HG02798 (cell line): ENCODE measurements at regions not wholly inside any gene's neighbourhood (a gene's known extent, or its start where the extent isn't known, plus 50 kb on each side); places are given as distances from the start of the nearest gene placed in this dataset.
A peak's percentile ranks its signal among the peaks of the same experiment; 100 is the strongest.

Experiments
- ATAC-seq: cut with Tn5 transposase; IDR thresholded peaks from one replicate; pipeline ENCODE4 v1.9.1; 2021; ENCODE audit warnings: mild to moderate bottlenecking; ENCODE audit not compliant: unreplicated experiment, poor library complexity

DNA sequence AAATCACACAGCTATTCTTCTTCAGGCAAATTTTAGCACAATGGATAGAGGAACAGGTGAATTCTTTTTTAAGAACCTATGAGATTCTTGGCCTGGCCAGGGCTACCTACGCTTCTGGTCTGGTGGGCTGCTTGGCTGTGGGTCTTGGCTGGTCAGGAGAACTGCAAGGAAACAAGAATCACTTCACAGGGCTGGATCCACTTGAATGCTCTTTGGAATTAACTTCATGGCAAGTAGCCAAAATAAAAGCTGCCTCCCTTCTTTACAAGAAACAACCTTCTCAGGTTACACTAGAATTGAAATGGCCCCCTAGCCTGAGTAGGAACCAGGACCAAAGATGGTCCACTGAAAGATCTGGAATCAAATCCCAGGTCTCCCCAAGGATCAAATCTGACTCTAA lies 519.1 kb downstream of the IQCM start:
- no peak for ATAC-seq

DNA sequence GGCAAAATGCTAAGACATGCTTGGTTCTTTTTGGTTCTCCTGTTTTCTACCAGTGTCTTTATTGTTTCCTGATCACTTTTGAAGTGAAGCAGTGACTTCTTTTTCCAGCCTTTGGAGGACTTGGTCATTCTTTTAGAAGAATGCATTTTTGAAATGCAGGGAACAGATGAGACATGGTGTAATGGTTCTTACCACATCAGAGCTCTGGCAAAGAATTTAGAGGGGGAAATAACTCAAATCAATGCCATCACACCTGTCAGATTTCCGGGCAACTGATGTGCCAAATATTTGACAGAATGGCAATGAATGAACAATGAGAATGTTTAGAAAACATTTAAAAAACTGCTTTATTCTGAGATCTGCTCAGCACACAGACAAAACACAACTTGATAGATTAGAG lies 519.6 kb downstream of the IQCM start:
- ATAC-seq, result no peak

DNA sequence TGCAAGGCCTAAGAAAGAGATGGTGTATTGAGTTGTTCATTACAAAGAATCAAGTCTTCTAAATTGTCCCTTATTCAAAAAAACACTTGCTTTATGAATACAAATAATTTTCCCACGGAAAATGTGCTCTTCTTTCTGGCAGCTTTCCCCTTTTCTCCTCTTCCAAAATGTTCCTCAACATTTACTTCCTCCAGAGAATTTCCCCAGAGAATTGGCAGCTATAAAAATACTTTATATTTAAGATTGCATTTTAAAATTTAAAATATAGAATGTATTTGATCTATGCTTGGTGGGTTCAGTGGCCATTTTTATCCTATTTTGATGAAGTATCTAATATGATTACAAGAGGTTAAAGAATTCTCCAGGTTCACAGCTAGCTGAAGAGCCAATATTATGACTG lies 521.0 kb downstream of the IQCM start:
- no peak for ATAC-seq

DNA sequence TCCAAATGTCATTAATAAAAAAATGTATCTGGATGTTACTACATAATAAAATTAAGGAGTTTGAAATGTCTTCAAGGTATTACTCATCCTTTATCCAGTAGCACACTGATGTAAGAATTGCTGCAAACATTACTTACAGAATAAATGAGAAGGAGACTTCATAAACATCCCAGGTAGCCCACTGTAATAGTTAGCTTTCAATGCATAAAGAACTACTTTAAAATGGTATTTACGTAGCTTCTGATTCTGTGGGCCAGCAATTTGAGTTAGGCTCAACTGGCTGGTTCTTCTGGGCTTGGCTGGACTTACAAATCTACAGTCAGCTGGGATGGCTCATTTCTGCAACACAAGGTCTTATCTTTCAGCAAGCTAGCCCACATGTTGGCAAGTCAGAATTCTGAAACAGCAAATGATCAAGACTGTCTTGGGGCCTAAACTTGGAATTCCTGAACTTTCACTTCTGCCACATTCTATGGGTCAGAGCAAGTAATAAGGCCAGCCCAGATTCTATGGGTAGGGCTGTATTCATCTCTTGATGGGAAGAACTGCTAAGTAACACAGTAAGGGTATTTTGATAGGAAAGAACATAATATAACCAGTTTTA lies 522.5 kb downstream of the IQCM start:
- no peak for ATAC-seq

DNA sequence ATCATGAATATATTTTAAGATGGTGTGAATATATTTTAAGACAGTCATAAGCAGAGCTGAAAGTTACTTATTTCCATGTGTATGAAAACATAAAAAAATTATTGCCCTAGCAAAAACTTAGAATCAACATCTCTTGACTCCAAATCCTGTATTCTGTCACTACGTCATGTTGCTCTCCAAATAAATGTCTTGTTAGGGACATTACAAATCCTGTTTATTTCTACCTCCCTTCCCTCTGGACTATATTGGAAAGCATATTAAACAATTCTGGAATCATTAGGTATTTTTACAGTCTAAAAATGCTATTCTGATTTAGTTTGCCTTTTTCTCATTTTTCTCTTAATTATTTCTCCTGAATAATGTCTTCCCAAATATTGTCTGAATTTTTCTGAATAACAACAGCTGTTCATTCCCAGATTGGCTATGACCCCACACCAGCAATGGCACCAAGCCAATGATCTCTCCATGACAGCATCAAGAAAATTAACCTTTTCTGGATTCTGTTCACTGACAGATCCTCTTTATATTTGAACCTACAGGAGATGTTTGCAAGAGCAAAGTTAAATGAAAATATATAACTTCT lies 523.1 kb downstream of the IQCM start:
- no peak for ATAC-seq

DNA sequence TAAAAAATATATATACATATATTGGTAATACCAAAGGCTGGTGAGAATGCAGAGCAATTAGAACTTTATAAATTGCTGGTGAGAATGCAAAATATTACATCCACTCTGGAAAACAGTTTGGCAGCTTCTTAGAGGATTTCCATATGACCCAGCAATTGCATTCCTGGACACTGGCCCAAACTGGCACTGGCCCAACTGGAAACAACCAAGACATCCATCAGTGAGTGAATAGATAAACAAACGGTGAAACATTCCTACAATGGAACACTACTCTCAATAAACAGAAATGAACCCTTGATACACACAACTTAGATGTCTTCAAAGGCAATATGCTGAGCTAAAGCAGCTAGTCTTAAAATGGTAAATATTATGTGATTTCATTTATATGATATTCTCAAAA lies 524.2 kb downstream of the IQCM start:
- ATAC-seq, result no peak

DNA sequence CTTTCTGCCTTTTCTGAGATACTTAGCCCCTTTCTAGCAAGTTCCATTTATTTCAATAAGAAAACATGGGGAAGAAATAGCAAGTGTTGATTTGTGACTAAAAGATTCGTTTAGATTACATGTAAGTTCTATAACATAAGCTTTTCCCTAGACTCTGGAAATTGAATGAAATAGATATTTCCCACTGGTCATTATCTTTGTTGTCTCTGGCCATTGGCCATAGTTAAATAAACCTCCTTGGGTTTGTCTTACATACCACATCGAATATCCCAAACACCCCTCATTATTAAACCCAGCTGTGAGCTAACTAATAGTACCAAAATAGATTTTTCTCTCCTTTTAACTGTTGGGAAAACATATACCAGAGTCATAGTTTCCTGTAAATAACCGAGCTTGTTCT lies 534.8 kb downstream of the IQCM start:
- no peak for ATAC-seq

DNA sequence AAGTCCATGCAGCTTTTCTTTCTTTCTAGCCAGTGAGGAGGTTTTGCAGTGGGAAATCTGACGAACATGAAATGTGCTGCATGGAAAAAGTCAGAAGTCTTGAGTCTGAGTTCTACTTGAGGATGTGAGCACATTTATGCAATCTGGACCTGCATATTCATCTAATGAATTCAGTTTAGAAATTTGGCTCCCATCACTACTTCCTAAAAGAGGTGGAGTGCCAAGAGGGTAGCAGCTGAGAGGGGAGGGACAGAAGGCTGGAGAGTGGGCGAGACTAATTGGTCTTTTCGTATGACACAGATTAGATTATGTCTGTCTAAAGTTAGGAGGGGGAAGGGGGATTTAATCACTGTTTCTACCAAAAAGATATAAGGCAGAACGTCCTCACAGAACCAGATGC lies 535.9 kb downstream of the IQCM start:
- no peak for ATAC-seq

DNA sequence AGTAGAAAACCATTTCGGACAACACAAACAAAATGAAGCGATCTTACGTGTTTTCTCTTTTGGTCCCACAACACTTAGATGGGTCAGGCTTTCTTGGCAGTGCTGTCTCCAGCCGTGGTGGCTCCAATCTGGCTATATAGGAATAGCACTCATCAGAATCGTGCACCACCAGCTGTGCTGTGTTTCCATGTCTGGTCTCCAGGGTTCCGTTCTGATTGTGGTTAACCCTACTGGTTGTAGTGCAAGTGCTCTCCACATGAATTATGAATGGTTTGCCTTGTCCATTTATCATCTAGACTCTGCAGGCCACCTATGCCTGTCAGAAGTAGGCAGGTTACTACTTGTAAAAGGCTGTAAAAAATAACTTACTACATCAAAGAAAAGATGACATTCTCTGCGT lies 536.3 kb downstream of the IQCM start:
- ATAC-seq, result no peak

DNA sequence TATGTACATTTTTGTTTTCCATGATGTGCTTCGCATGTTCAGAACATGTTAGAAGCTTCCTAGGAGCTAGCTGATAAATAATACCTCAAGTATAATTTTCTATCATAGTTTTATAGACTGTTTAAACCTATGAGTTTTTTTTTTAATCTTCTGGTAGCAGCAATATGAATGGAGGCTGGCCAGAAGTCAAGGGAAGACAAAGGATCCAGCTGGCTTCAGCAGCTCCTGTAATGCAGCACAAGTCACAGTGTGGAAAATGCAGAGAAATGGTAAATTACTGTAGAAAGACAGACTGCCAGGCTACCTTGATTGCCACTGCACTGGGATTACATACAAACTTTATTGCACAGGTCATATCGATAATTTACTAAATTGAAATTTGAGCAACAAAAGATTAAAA lies 537.9 kb downstream of the IQCM start:
- no peak for ATAC-seq

DNA sequence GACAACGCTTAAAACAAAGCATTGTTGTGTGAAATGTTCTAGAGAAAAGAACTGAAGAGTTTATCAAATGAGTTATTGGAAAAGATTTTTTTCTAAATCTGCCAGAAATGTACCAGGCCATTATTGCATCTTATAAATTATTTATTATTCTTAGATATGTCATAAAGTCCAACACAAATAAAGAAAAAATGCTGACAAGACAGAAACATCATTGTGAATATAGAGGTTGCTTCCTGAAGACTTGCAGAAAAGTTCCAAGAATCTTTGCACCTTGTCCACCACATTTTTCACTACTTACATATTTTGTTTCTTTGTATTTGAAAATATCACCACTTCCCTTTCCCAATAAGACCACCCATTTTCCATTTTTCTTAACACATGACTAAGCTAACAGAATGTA lies 545.8 kb downstream of the IQCM start:
- no peak for ATAC-seq

DNA sequence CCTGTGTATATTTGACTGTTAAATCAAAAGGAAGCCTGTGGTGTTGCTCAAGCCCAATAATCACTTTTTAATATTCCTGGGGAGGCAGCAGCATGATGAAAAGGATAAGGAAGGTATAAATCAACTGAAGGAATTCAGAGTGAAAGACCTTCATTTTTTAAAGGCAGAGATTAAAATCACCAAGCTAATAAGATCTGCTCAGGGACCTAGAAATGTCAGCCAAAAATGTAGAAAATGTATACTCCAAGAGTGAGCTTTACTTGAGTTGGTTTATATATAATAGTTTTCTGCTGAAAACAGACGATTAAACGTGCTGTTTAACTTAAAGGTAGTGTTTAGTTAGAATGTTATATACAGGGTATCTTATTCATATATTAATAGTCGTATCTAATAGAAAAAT lies 549.3 kb downstream of the IQCM start:
- ATAC-seq, result no peak

DNA sequence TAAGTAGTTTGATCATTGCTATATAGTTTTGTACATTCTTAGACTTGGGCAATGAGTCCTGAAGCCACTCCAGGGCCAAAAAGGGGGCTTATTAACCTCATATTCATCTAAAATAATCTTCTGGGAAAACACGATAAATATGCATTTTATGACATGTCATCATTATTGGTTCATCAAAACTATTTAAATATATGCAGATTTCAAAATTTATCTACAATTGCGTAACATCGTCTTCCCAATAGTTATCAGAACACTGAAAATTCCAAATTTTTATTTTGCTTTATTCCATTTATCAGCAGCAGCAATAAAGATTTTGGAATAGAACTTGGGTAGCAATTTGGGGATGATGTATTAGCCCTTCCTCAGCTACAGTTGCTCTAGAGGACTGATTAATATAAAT lies 550.0 kb downstream of the IQCM start:
- no peak for ATAC-seq

DNA sequence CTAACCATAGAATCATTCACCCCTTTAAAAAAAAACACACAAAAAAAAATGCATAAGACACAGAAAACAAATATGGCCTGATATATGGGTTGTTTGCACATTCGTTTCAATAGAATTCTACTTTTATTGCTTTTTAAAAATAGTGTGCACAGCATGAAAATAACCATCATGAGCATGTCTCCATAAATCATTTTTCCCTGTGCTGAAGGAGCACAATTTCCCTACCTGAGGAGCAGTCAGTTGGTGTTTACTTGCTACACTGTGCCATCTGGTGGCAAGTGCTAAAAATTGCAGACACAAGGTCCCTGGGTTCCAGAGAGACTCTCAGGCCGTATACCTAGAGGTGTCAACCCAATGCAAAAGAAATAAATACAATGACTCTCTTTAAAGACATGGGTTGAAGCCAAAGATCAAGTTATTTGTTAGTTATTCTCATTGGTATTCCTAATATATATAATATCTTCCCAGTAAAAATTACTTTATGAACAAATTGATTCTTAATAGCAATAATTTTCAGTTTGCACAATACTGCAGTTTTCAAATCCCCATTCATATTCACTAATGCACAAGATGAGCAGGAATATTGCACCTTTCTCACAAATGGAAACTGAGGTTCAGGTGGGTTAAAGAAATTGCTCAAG lies 551.4 kb downstream of the IQCM start:
- ATAC-seq, result peak; percentile 93

DNA sequence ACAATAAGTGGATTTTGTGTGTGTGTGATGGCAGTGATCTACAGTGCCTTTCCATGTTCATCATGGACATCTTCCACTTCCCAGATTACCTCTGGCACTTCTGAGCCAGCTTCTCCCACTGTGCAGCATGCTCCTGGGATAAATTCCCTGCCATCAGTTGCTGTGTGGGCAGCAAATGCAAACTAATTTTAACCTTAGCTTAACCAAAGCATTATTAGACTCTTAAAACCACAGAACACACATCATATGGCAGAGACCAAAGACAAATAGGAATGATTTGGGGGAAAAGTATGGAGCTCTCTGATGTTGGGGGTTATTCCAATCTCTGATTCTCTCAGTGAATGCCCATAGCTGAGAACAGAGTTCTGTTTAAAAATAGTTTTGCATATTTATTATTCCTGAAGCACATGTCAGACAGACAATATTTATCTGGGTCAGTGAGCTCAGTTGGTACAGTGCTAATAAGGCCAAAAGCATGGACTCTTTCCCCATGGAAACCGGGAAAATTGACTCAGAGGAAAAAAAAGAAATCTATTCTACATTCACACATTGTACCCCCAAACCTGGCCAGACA lies 567.4 kb downstream of the IQCM start:
- no peak for ATAC-seq

DNA sequence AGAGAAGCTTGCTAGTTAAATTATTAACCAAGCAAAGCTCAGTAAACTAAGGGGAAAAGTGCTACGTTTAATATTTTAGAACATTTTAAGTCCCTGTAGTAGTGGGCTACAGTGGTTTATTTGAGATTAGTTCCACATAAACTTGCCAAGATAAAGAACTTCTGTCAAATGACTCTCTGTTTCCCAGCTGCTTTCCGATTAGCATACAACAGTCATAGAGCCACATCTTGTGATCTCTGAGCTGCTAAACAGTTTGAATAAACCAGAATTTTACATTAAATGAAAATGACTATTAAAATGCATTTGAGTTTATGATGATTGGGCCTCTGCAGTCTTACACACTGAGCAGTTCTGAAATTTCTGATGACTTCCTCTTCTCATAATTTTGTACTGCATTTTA lies 568.5 kb downstream of the IQCM start:
- no peak for ATAC-seq

DNA sequence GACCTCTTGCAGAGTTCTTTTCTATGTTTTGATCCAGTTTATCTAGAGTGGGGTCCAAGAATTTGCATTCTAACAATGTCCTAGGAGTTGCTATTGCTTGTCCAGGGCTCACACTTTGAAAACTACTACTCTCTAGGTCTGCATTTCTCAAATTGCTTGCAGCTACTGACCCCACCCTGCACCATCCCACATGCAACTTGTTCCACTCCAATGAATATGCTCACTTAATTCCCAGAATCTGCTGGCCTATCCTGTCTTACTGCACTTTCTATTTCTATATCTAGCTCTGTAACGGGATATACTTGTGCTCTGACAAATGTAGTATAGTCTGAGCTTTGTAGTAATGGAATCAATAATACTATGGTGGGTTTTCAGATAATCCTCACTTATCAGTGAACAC lies 570.3 kb downstream of the IQCM start:
- no peak for ATAC-seq

DNA sequence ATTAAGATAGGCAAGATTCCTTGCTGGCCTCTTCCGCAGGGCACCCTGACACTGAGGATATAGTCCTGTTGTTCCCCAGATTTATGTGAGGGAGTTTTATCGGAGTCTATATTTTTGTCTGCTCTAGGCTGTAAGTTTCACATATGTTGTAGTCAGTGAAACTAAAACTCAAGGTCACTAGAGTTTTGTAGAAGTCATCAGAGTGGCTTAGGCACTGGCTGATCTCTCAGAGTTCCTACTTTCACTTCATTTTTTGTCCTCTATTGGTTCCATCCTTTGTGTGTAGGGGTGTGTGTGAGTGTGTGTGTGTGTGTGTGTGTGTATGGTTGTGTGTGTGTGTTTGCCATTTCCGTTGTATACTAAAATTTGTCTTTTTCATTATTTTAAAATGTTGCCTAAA lies 577.5 kb downstream of the IQCM start:
- no peak for ATAC-seq

DNA sequence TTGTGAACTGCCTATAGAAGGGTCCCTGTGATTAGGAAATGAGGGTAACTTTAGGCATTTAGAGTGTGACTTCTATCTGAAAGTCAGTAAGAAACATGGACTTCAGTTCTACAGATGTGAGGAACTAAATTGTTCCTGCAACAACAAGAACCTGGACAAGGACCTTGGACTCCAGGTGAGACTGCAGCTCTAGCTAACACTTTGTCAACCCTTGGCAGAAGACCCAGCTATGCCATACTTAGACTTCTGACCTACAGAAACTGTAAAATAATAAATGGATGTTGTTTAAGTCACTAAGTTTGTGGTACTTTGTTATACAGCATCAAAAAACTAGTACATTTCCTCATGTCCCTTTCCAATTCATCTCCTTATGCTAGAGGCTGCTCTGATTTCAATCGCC lies 580.8 kb downstream of the IQCM start:
- no peak for ATAC-seq

DNA sequence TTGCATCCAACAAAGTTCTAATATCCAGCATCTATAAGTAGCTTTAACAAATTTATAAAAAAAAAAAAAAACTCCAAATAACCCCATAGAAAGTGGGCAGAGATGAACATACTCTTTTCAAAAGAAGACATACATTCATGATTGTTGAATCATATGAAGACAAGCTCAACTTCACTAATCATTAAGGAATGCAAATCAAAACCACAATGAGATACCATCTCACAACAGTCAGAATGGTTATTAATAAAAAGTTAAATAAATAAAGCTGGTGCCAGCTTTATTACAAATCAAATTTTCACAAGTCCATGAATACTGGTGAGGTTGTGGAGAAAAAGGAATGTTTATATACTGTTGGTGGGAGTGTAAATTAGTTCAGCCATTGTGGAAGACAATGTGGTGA lies 592.0 kb downstream of the IQCM start:
- no peak for ATAC-seq

DNA sequence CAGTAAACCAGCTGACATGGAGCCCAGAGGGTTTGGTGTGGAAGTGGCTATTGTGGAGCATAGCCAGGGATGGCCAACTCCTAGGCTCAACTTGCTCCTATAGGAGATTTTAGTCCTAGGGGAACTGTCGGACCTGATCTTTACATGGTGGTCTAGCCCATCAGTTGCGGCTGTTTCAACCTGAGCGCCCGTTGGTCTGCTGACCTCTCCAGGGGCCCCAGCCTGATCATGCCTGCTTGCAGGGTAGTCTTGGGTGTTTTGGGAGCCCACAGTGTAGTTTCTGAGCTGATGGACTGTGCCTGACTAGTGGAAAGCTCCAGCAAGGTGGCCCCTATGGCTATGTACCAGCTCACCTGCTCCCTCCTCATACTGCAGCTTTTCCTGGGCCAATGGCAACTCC lies 597.0 kb downstream of the IQCM start:
- no peak for ATAC-seq

DNA sequence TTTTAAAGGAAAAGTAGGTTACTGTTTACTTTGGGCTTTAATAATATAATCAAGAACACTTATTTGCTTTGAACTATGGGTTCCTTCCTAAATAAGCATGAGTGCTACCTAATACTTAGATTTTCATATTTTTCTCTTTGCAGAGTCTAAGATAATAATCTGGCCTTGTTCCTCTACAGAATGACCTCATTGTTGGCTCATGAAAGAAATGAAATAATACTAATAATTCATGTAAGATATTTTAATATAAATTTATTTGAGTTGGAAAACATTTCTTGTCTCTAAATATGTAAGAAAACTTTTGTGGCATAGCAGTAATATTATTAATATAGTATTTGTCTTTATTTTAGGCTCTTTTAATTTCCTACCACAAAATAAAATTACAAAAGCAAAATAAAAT lies 601.3 kb downstream of the IQCM start:
- ATAC-seq, result no peak
